ENCODE measurements at regions not wholly inside any gene's neighbourhood (a gene's known extent, or its start where the extent isn't known, plus 50 kb on each side); places are given as distances from the start of the nearest gene placed in this dataset.

DNA sequence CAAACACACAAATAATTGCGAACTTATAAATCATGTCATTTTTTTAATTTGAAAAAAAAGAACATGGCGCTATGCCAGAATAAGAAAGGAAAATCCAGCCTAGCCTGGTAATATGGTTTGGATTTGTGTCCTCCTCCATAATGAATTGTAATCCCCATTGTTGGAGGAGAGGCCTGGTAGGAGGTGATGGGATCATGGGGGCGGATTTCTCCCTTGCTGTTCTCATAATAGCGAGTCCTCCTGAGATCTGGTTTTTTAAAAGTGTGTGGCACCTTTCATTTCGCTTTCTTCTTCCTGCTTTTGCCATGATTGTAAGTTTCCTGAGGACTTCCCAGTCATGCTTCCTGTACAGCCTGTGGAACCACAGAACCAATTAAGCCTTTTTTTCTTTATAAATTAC lies 65.9 kb upstream of the TANC2 start:
- TF ChIP-seq, protein P1, sequence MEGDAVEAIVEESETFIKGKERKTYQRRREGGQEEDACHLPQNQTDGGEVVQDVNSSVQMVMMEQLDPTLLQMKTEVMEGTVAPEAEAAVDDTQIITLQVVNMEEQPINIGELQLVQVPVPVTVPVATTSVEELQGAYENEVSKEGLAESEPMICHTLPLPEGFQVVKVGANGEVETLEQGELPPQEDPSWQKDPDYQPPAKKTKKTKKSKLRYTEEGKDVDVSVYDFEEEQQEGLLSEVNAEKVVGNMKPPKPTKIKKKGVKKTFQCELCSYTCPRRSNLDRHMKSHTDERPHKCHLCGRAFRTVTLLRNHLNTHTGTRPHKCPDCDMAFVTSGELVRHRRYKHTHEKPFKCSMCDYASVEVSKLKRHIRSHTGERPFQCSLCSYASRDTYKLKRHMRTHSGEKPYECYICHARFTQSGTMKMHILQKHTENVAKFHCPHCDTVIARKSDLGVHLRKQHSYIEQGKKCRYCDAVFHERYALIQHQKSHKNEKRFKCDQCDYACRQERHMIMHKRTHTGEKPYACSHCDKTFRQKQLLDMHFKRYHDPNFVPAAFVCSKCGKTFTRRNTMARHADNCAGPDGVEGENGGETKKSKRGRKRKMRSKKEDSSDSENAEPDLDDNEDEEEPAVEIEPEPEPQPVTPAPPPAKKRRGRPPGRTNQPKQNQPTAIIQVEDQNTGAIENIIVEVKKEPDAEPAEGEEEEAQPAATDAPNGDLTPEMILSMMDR (IDR thresholded peaks at IDR 0.05), result no peak
- TF ChIP-seq POLR2A (IDR thresholded peaks at IDR 0.05; ENCODE audit: low read depth), result no peak

Measured in esophagus muscularis mucosa (tissue), 3 donors.